ENCODE measurements at regions not wholly inside any gene's neighbourhood (a gene's known extent, or its start where the extent isn't known, plus 50 kb on each side); places are given as distances from the start of the nearest gene placed in this dataset.

- no peaks in the 10 kb centered on the region for H3K79me2 ChIP-seq (ENCODE audit: control insufficient read depth, insufficient read depth, low read length)
- peaks cover 12 to 20% of the 10 kb centered on the region in 2 experiments; a peak in 3 of 5 replicates for H3K27me3 ChIP-seq (ENCODE audit: control insufficient read depth in 2 of 2, insufficient read depth in 2 of 2, low read length in 2 of 2)
- H3K9me3 ChIP-seq (replicated peaks; ENCODE audit: control insufficient read depth, insufficient read depth, low read depth, low read length), result no peaks in the 10 kb centered on the region
- intact Hi-C loops (cut with micrococcal nuclease), result no loop called here
- H3K4me2 ChIP-seq (ENCODE audit: insufficient read depth, low read length), result no peak overlapping the region
- ATAC-seq, result no peak
- H4K20me1 ChIP-seq (replicated peaks; ENCODE audit: control insufficient read depth, insufficient read depth, low read length), result no peaks in the 10 kb centered on the region
- H3K9me1 ChIP-seq (ENCODE audit: control insufficient read depth, insufficient read depth, low read length), result no peaks in the 10 kb centered on the region
- H3K9ac ChIP-seq (ENCODE audit: insufficient read depth in 1 of 2, low read depth in 2 of 2, low read length in 2 of 2), result no peak overlapping the region
- in situ Hi-C loops (cut with MboI), result no loop called here
- POLR2A ChIA-PET, result interaction anchor here (0.7 kb wide), 1 partner anchor 26 kb away, joined by 3 read pairs; no protein-coding TSS in a partner anchor
- no TSS peak for BruUV-seq (replicated peaks)
- no peak overlapping the region for H3K4me3 ChIP-seq
- H3K4me1 ChIP-seq (replicated peaks in 1 of 2; ENCODE audit: control insufficient read depth in 2 of 2, insufficient read depth in 2 of 2, low read length in 2 of 2), result no peaks in the 10 kb centered on the region
- no peak overlapping the region for H3K27ac ChIP-seq (ENCODE audit: extremely low read depth, low read depth, low read length)
- no peak for DNase-seq (ENCODE audit: extremely low read depth in 1 of 4, low spot score in 3 of 4)
- TF ChIP-seq C11orf30 (IDR thresholded peaks at IDR 0.05; ENCODE audit: low read depth) (peak; percentile 59), MAFG (tag; conservative IDR thresholded peaks at IDR 0.05) (peak; percentile 62), ZNF316 (IDR thresholded peaks at IDR 0.05) (peak; percentile 55; the same call in 1 of the 2 replicates), KDM1A (IDR thresholded peaks at IDR 0.05) (no peak)
- H3K36me3 ChIP-seq (ENCODE audit: control insufficient read depth, insufficient read depth, low read length), result no peaks in the 10 kb centered on the region
- CTCF ChIA-PET (ENCODE audit: low intra/inter-chr PET ratio), result no interaction called here
- WGBS (ENCODE audit: insufficient coverage, low coverage, missing lambda C conversion rate), result 5% methylated on average over 2 of the region's 2 CpGs
- FAIRE-seq, result no peak
- H2AFZ ChIP-seq (ENCODE audit: low read depth, low read length), result no peak overlapping the region
Observed at GRCh38 chr11:33610903-33611302, 89.7 kb downstream of the C11orf91 start.

GRCh38 chr11:33608386-33608785 lies 92.2 kb downstream of the C11orf91 start:
- H3K9me3 ChIP-seq (replicated peaks; ENCODE audit: control insufficient read depth, insufficient read depth, low read depth, low read length), result no peaks in the 10 kb centered on the region
- H4K20me1 ChIP-seq (replicated peaks; ENCODE audit: control insufficient read depth, insufficient read depth, low read length), result no peaks in the 10 kb centered on the region
- H3K79me2 ChIP-seq (ENCODE audit: control insufficient read depth, insufficient read depth, low read length), result no peaks in the 10 kb centered on the region
- H3K27me3 ChIP-seq (ENCODE audit: control insufficient read depth in 2 of 2, insufficient read depth in 2 of 2, low read length in 2 of 2), result peaks cover 9 to 20% of the 10 kb centered on the region in 2 experiments; a peak in 3 of 5 replicates
- DNase-seq (ENCODE audit: extremely low read depth in 1 of 4, low spot score in 3 of 4), result no peak
- in situ Hi-C loops (cut with MboI) (no loop called here), intact Hi-C loops (cut with micrococcal nuclease) (no loop called here)
- no peak overlapping the region for H3K4me2 ChIP-seq (ENCODE audit: insufficient read depth, low read length)
- no TSS peak for BruUV-seq (replicated peaks)
- no peak for ATAC-seq
- CTCF ChIA-PET (ENCODE audit: low intra/inter-chr PET ratio), result no interaction called here
- POLR2A ChIA-PET, result no interaction called here
- no peak overlapping the region for H3K27ac ChIP-seq (ENCODE audit: extremely low read depth, low read depth, low read length)
- no peak overlapping the region for H3K4me3 ChIP-seq
- no peak overlapping the region for H2AFZ ChIP-seq (ENCODE audit: low read depth, low read length)
- H3K9me1 ChIP-seq (ENCODE audit: control insufficient read depth, insufficient read depth, low read length), result no peaks in the 10 kb centered on the region
- no peaks in the 10 kb centered on the region for H3K36me3 ChIP-seq (ENCODE audit: control insufficient read depth, insufficient read depth, low read length)
- TF ChIP-seq ZNF696 (CRISPR knock-in tag; conservative IDR thresholded peaks at IDR 0.05), result no peak
- no peak for FAIRE-seq
- H3K9ac ChIP-seq (ENCODE audit: insufficient read depth in 1 of 2, low read depth in 2 of 2, low read length in 2 of 2), result no peak overlapping the region
- no peaks in the 10 kb centered on the region for H3K4me1 ChIP-seq (replicated peaks in 1 of 2; ENCODE audit: control insufficient read depth in 2 of 2, insufficient read depth in 2 of 2, low read length in 2 of 2)

Measured in K562 (cell line).